ENCODE measurements at regions not wholly inside any gene's neighbourhood (a gene's known extent, or its start where the extent isn't known, plus 50 kb on each side); places are given as distances from the start of the nearest gene placed in this dataset.

DNA sequence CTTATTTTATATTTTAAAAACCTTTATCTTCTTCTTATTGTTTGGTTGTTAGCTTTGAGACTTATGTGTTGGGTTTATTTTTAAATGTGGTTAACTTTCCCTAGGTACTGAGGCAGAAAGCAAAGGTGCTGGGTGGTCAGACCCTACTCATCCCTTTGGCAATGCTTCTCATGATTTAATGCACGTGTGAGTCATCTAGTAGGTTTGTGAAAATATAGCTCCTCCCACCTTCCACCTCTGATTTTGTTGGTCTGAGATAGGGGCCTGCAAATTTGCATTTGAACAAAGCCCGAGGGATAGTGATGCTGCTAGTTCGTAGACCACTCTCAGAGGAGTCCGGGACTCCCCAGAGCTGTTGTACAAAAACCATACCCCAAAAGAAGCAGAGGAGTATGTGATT lies 771.3 kb upstream of the ARGLU1 start:
- TF ChIP-seq, protein P1, sequence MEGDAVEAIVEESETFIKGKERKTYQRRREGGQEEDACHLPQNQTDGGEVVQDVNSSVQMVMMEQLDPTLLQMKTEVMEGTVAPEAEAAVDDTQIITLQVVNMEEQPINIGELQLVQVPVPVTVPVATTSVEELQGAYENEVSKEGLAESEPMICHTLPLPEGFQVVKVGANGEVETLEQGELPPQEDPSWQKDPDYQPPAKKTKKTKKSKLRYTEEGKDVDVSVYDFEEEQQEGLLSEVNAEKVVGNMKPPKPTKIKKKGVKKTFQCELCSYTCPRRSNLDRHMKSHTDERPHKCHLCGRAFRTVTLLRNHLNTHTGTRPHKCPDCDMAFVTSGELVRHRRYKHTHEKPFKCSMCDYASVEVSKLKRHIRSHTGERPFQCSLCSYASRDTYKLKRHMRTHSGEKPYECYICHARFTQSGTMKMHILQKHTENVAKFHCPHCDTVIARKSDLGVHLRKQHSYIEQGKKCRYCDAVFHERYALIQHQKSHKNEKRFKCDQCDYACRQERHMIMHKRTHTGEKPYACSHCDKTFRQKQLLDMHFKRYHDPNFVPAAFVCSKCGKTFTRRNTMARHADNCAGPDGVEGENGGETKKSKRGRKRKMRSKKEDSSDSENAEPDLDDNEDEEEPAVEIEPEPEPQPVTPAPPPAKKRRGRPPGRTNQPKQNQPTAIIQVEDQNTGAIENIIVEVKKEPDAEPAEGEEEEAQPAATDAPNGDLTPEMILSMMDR (IDR thresholded peaks at IDR 0.05 in 2 of 3, conservative IDR thresholded peaks at IDR 0.05 in 1 of 3; ENCODE audit: borderline replicate concordance in 1 of 3, insufficient read depth in 1 of 3, low read depth in 2 of 3, low read length in 2 of 3), result no peak
- TF ChIP-seq SP1 (IDR thresholded peaks at IDR 0.05; ENCODE audit: low read depth) (no peak), POLR2A (IDR thresholded peaks at IDR 0.05; ENCODE audit: borderline replicate concordance, extremely low read depth, insufficient read depth, insufficient read length) (no peak), EGR1 (IDR thresholded peaks at IDR 0.05; ENCODE audit: low read depth) (no peak), POLR2AphosphoS5 (IDR thresholded peaks at IDR 0.05; ENCODE audit: low read depth, low read length) (no peak), SIN3A (IDR thresholded peaks at IDR 0.05; ENCODE audit: low read depth) (no peak)
- TF ChIP-seq, protein P2, sequence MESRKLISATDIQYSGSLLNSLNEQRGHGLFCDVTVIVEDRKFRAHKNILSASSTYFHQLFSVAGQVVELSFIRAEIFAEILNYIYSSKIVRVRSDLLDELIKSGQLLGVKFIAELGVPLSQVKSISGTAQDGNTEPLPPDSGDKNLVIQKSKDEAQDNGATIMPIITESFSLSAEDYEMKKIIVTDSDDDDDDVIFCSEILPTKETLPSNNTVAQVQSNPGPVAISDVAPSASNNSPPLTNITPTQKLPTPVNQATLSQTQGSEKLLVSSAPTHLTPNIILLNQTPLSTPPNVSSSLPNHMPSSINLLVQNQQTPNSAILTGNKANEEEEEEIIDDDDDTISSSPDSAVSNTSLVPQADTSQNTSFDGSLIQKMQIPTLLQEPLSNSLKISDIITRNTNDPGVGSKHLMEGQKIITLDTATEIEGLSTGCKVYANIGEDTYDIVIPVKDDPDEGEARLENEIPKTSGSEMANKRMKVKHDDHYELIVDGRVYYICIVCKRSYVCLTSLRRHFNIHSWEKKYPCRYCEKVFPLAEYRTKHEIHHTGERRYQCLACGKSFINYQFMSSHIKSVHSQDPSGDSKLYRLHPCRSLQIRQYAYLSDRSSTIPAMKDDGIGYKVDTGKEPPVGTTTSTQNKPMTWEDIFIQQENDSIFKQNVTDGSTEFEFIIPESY (IDR thresholded peaks at IDR 0.05; ENCODE audit: extremely low read depth, insufficient replicate concordance, low read length), result no peak
- TF ChIP-seq, protein P3, sequence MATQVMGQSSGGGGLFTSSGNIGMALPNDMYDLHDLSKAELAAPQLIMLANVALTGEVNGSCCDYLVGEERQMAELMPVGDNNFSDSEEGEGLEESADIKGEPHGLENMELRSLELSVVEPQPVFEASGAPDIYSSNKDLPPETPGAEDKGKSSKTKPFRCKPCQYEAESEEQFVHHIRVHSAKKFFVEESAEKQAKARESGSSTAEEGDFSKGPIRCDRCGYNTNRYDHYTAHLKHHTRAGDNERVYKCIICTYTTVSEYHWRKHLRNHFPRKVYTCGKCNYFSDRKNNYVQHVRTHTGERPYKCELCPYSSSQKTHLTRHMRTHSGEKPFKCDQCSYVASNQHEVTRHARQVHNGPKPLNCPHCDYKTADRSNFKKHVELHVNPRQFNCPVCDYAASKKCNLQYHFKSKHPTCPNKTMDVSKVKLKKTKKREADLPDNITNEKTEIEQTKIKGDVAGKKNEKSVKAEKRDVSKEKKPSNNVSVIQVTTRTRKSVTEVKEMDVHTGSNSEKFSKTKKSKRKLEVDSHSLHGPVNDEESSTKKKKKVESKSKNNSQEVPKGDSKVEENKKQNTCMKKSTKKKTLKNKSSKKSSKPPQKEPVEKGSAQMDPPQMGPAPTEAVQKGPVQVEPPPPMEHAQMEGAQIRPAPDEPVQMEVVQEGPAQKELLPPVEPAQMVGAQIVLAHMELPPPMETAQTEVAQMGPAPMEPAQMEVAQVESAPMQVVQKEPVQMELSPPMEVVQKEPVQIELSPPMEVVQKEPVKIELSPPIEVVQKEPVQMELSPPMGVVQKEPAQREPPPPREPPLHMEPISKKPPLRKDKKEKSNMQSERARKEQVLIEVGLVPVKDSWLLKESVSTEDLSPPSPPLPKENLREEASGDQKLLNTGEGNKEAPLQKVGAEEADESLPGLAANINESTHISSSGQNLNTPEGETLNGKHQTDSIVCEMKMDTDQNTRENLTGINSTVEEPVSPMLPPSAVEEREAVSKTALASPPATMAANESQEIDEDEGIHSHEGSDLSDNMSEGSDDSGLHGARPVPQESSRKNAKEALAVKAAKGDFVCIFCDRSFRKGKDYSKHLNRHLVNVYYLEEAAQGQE (IDR thresholded peaks at IDR 0.05; ENCODE audit: low read depth), result no peak
